Stimulated activated CD8-positive, alpha-beta memory T cell treated with anti-CD3 and anti-CD28 coated beads, Interleukin-15, amount 100 ng/mL, for 1 hour (primary cell): ENCODE measurements at regions not wholly inside any gene's neighbourhood (a gene's known extent, or its start where the extent isn't known, plus 50 kb on each side); places are given as distances from the start of the nearest gene placed in this dataset.
"Not testable (repeated sequence)": the region's sequence is repeated elsewhere in the genome, so short reads cannot be mapped to it uniquely, and the experiment has no call there.

Source experiments
- DNase-seq: peaks from one replicate; pipeline ENCODE4 v3.0.0-alpha.2; 2020; ENCODE audit warnings: low read depth

- no peak for DNase-seq
Measured at GRCh38 chr2:131828164-131828561, 300.5 kb downstream of the CCDC74A start.

GRCh38 chr2:131828633-131829455 lies 301.2 kb downstream of the CCDC74A start:
- not testable (repeated sequence) for DNase-seq

GRCh38 chr2:131829456-131830241 lies 302.0 kb downstream of the CCDC74A start:
- DNase-seq = not testable (repeated sequence)

GRCh38 chr2:131830242-131830945 lies 302.7 kb downstream of the CCDC74A start:
- DNase-seq = not testable (repeated sequence)

GRCh38 chr2:131830946-131831310 lies 303.2 kb downstream of the CCDC74A start:
- not testable (repeated sequence) for DNase-seq

- DNase-seq = not testable (repeated sequence)
Measured at GRCh38 chr2:131831450-131832208, 303.9 kb downstream of the CCDC74A start.

- not testable (repeated sequence) for DNase-seq
Measured at GRCh38 chr2:131832209-131832780, 304.6 kb downstream of the CCDC74A start.

GRCh38 chr2:131832917-131833316 lies 305.2 kb downstream of the CCDC74A start:
- not testable (repeated sequence) for DNase-seq

GRCh38 chr2:131833367-131834202 lies 305.9 kb downstream of the CCDC74A start:
- not testable (repeated sequence) for DNase-seq

- not testable (repeated sequence) for DNase-seq
Measured at GRCh38 chr2:131834203-131835020, 306.7 kb downstream of the CCDC74A start.

GRCh38 chr2:131835022-131835421 lies 307.3 kb downstream of the CCDC74A start:
- DNase-seq = not testable (repeated sequence)

GRCh38 chr2:131835621-131836091 lies 308.0 kb downstream of the CCDC74A start:
- DNase-seq = no peak

GRCh38 chr2:131836116-131836515 lies 308.4 kb downstream of the CCDC74A start:
- DNase-seq = not testable (repeated sequence)

GRCh38 chr2:131844044-131844443 lies 316.4 kb downstream of the CCDC74A start:
- DNase-seq = not testable (repeated sequence)

GRCh38 chr2:131856202-131856601 lies 305.6 kb downstream of the ANKRD30BL start:
- not testable (repeated sequence) for DNase-seq

- DNase-seq = not testable (repeated sequence)
Measured at GRCh38 chr2:131858197-131858596, 303.6 kb downstream of the ANKRD30BL start.
